GM23248 (cell line): ENCODE measurements at regions not wholly inside any gene's neighbourhood (a gene's known extent, or its start where the extent isn't known, plus 50 kb on each side); places are given as distances from the start of the nearest gene placed in this dataset.

Source experiments
- EZH2 ChIP-seq: fragments of 200-600 bp; sonication (generic); IDR thresholded peaks from 2 replicates; pipeline ENCODE4 v1.6.1; 2018; ENCODE audit warnings: antibody characterized with exemption, mild to moderate bottlenecking; ENCODE audit not compliant: insufficient read depth, poor library complexity, severe bottlenecking
- EZH2phosphoT487 ChIP-seq: fragments of 200-600 bp; sonication (generic); IDR thresholded peaks from 2 replicates; pipeline ENCODE4 v1.6.1; 2018; ENCODE audit warnings: antibody characterized with exemption, moderate library complexity, mild to moderate bottlenecking, low read depth; ENCODE audit not compliant: insufficient read depth

- TF ChIP-seq EZH2 (no peak), EZH2phosphoT487 (no peak)
Observed at GRCh38 chr14:65975865-65976264, 510.3 kb upstream of the CCDC196 start.
